Activated naive CD8-positive, alpha-beta T cell treated with anti-CD3 and anti-CD28 coated beads for 36 hours (primary cell): ENCODE measurements at regions not wholly inside any gene's neighbourhood (a gene's known extent, or its start where the extent isn't known, plus 50 kb on each side); places are given as distances from the start of the nearest gene placed in this dataset.
"Not testable (repeated sequence)": the region's sequence is repeated elsewhere in the genome, so short reads cannot be mapped to it uniquely, and the experiment has no call there.

Source experiments
- DNase-seq: peaks from one replicate; pipeline ENCODE4 v3.0.0; 2021
- H3K27ac Mint-ChIP-seq: one replicate; pipeline ENCODE4 v1.8.0; 2022; ENCODE audit warnings: mild to moderate bottlenecking, moderate library complexity, mixed read lengths
- H3K27me3 Mint-ChIP-seq: one replicate; pipeline ENCODE4 v1.8.0; 2022; ENCODE audit warnings: mild to moderate bottlenecking, mixed read lengths
- H3K36me3 Mint-ChIP-seq: one replicate; pipeline ENCODE4 v1.8.0; 2021; ENCODE audit warnings: mild to moderate bottlenecking, mixed read lengths
- H3K4me1 Mint-ChIP-seq: one replicate; pipeline ENCODE4 v1.8.0; 2021; ENCODE audit warnings: mixed read lengths
- H3K4me3 Mint-ChIP-seq: one replicate; pipeline ENCODE4 v1.8.0; 2022; ENCODE audit warnings: mild to moderate bottlenecking, moderate library complexity, mixed read lengths
- H3K9me3 Mint-ChIP-seq: one replicate; pipeline ENCODE4 v1.8.0; 2022; ENCODE audit warnings: mixed read lengths

DNA sequence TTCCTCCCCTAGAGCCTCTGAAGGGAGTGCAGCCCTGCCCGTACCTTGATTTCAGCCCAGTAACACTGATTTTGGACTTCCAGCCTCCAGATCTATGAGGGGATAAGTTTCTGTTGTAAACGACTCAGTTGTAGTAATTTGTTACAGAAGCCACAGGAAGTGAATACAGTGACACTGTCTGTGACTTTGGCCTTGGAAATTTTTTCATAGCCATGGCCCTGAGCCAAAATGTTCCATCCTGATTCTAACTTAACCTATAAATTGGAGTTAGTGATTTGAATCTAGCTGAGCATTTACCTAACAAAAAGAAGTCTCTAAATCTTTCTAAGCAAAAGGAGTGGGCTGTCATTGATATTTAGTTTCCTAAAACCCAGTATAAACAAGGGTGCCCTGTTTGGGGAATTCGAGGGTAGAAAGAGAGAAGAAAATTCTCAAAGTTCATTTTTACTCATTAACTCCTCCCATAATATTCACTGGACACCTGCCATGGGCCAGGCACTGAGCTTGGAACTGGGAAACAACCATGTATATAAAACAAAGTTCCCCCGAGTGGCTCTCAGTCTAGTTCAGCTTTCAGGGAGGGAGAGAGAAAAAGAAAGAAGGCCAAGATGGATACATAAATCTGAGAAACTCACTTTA, 162.3 kb downstream of the SKIDA1 start:
- no peaks in the 10 kb centered on the region for H3K27me3 Mint-ChIP-seq
- no peaks in the 10 kb centered on the region for H3K9me3 Mint-ChIP-seq
- peaks cover 2% of the 10 kb centered on the region for H3K4me1 Mint-ChIP-seq
- no peak for DNase-seq
- H3K36me3 Mint-ChIP-seq: no peaks in the 10 kb centered on the region
- H3K4me3 Mint-ChIP-seq: no peak overlapping the region
- no peak overlapping the region for H3K27ac Mint-ChIP-seq

DNA sequence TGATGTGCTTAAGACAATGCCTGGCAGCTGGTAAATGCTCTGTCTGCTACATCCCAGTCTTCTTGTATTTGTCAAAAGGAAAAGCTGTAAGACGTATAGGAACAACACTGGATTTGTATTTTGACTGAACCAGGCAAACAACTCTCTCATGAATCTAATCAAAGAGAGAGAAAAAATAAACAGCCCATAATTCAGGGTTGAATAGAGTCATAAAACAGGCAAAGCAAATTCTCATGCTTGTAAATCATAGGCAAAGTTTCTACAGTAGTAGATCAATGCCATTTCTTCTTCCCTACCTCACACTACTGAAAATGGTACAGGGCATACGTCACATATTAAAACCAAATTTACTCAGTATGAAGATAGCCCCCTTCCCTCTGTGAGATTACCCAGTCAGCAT, 166.3 kb downstream of the SKIDA1 start:
- no peak overlapping the region for H3K27ac Mint-ChIP-seq

DNA sequence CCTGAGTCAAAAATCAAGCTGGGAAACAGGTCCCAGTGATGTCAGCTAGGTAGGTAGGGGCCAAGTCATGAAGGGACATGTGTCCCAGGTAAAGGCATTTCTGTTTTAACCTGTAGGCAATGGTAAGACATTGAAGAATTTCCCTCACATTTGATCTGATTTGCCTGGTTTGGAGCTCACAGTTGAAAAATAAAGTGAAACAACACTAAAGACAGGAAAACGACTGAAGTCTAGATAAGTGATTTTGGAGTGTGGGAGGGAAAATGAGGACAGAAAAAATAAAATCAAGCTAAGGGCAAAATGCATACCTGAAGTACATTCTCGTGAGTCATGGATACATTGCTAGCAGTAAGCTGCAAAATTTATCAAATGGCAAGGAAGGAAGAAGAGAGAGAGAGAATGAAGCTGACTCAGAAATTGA, 169.9 kb downstream of the SKIDA1 start:
- no peaks in the 10 kb centered on the region for H3K27me3 Mint-ChIP-seq
- no peak overlapping the region for H3K27ac Mint-ChIP-seq
- no peaks in the 10 kb centered on the region for H3K4me1 Mint-ChIP-seq
- DNase-seq: no peak
- no peaks in the 10 kb centered on the region for H3K9me3 Mint-ChIP-seq
- H3K36me3 Mint-ChIP-seq: no peaks in the 10 kb centered on the region
- no peak overlapping the region for H3K4me3 Mint-ChIP-seq

More for the DNA sequence above, 166.3 kb downstream of the SKIDA1 start:
- Mint-ChIP-seq H3K36me3 (no peaks in the 10 kb centered on the region), H3K4me3 (no peak overlapping the region), H3K27me3 (no peaks in the 10 kb centered on the region), H3K4me1 (peaks cover 2% of the 10 kb centered on the region), H3K9me3 (no peaks in the 10 kb centered on the region)
- no peak for DNase-seq

DNA sequence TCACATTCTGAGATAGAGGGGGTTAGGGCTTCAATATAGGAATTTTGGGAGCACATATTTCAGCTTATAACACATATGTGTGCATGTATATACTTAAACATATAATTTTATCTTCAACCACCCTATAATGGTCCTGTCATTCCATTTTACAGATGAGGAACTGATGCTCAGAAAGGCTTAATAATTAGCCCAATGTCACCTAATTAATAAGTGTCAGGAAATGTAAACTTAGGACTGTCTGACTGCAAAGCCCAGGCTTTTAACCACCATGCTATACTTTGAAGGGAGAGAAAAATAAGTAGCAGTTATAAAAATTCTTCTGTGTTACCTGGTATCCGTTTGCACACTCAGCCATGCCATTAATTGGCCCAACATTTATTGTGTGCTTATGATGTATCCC, 172.6 kb downstream of the SKIDA1 start:
- DNase-seq: no peak
- H3K36me3 Mint-ChIP-seq: no peaks in the 10 kb centered on the region
- no peaks in the 10 kb centered on the region for H3K27me3 Mint-ChIP-seq
- no peak overlapping the region for H3K4me3 Mint-ChIP-seq
- no peaks in the 10 kb centered on the region for H3K4me1 Mint-ChIP-seq
- no peak overlapping the region for H3K27ac Mint-ChIP-seq
- H3K9me3 Mint-ChIP-seq: no peaks in the 10 kb centered on the region

DNA sequence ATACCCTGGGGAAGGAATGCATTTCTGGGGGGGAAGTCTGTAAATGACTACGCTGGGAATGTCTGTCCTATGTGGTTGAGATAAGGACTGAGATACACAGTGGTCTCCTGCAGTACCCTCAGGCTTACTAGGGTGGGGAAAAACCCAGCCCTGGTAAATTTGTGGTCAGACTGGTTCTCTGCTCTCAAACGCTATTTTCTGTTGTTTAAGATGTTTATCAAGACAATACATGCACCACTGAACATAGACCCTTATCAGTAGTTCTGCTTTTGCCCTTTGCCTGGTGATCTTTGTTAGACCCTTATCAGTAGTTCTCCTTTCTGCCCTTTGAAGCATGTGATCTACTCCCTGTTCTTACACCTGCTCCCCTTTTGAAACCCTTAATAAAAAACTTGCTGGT, 173.9 kb downstream of the SKIDA1 start:
- not testable (repeated sequence) for H3K27ac Mint-ChIP-seq, H3K36me3 Mint-ChIP-seq, DNase-seq, H3K9me3 Mint-ChIP-seq, H3K4me3 Mint-ChIP-seq, H3K4me1 Mint-ChIP-seq, H3K27me3 Mint-ChIP-seq

DNA sequence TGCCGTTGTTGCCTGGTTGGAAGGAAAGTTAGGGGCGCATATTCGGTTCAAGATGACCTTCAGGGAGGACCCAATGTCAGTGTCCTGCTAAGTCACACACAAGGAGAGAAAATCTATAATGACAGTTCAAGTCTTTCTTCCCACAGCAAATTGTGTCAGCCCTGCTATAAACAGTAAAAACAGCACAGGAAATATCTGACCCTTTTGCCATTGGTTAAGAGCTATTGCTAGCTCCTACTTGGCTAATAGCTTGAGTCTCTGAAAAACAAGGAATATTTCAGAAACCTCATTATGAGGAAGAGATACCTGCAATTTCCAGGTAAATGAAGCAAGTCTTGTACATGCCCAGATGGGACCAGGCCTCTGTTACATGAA, 175.6 kb downstream of the SKIDA1 start:
- no peak overlapping the region for H3K27ac Mint-ChIP-seq
- H3K4me3 Mint-ChIP-seq: no peak overlapping the region
- DNase-seq: no peak
- H3K27me3 Mint-ChIP-seq: peaks cover 4% of the 10 kb centered on the region
- no peaks in the 10 kb centered on the region for H3K4me1 Mint-ChIP-seq
- H3K9me3 Mint-ChIP-seq: no peaks in the 10 kb centered on the region
- H3K36me3 Mint-ChIP-seq: no peaks in the 10 kb centered on the region

DNA sequence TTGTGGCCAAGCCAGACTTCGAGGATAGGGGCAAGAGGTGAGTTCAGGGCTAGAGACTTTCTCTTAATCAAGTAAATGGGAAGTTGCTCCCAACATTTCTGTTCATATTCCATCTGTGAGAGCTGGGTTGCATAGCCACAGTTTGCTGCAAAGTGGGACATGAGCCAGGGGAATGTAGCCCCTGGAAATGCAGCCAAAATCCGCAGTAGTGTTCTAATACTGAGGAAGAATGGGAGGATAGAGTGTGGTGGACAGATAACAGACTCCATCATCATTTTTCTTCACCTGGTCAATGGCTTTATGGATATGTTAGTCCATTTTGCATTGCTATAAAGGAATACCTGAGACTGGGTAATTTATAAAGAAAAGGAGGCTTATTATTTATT, 177.7 kb downstream of the SKIDA1 start:
- H3K9me3 Mint-ChIP-seq: no peaks in the 10 kb centered on the region
- peaks cover 7% of the 10 kb centered on the region for H3K27me3 Mint-ChIP-seq
- no peak overlapping the region for H3K4me3 Mint-ChIP-seq
- no peak for DNase-seq
- H3K27ac Mint-ChIP-seq: no peak overlapping the region
- no peaks in the 10 kb centered on the region for H3K36me3 Mint-ChIP-seq
- H3K4me1 Mint-ChIP-seq: no peaks in the 10 kb centered on the region

DNA sequence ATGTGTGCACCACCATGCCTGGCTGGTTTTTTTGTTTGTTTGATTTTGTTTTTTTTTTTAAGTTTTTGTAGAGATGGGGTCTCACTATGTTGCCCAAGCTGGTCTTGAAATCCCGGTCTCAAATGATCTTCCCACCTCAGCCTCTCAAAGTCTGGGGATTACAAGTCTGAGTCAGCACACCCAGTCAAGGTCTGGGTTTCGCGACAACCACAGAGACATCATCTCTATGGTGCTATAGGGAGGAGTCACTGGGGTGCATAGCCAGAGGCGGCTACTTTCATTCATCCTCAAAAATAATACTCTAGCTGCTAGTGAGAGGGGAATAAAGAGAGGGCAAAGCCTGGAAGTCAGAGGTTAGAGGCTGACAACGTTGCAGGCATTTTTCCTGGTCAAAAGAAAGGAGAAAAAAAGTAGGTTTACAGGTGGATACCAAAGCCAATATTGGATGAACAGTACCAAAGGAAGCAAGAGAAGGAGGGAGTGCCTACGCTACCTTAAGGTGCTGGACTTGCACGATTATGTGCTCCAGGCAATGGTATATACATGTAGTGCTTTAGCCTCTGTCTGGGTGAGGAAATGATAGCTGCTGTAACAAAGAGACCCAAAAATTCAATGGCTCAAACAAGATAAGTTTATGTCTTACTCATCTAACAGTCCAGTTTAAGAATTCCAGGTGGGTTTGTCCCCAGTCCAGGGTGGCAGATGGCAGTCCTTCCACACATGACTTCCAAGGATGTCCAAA, 178.3 kb downstream of the SKIDA1 start:
- no peak for DNase-seq
- no peaks in the 10 kb centered on the region for H3K9me3 Mint-ChIP-seq
- peaks cover 7% of the 10 kb centered on the region for H3K27me3 Mint-ChIP-seq

DNA sequence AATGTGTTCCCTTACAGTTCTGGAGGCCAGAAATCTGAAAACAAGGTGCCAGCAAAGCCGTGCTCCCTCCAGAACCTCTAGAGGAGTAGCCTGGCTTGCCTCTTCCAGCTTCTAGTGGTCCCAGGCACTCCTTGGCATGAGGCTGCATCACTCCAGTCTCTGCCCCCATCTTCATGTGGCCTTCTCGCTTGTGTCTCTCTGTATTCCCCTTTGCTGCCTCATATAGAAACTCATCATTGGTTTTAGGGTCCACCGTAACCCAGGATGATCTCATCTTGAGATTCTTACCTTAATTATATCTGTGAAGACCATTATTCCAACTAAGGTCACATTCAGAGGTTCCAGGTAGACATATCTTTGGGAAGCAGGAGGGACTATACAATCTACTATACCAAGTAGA, 182.4 kb downstream of the SKIDA1 start:
- H3K27ac Mint-ChIP-seq: no peak overlapping the region
- no peaks in the 10 kb centered on the region for H3K36me3 Mint-ChIP-seq
- peaks cover 7% of the 10 kb centered on the region for H3K27me3 Mint-ChIP-seq
- no peaks in the 10 kb centered on the region for H3K4me1 Mint-ChIP-seq
- no peaks in the 10 kb centered on the region for H3K9me3 Mint-ChIP-seq
- no peak for DNase-seq
- no peak overlapping the region for H3K4me3 Mint-ChIP-seq

More for the DNA sequence above, 178.3 kb downstream of the SKIDA1 start:
- H3K36me3 Mint-ChIP-seq: no peaks in the 10 kb centered on the region
- no peak overlapping the region for H3K4me3 Mint-ChIP-seq
- H3K27ac Mint-ChIP-seq: no peak overlapping the region
- no peaks in the 10 kb centered on the region for H3K4me1 Mint-ChIP-seq

DNA sequence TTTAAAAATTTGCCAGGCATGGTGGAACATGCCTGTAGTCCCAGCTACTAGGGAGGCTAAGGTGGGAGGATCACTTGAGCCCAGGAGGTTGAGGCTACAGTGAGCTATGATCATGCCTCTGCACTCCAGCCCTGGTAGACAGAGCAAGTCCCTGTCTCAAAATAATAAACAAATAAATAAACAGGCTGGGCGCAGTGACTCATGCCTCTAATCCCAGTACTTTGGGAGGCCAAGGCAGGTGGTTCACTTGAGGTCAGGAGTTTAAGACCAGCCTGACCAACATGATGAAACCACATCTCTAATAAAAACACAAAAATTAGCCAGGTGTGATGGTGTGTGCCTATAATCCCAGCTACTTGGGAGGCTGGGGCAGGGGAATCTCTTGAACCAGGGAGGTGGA, 183.0 kb downstream of the SKIDA1 start:
- H3K27ac Mint-ChIP-seq, DNase-seq, H3K27me3 Mint-ChIP-seq, H3K4me3 Mint-ChIP-seq, H3K9me3 Mint-ChIP-seq, H3K4me1 Mint-ChIP-seq, H3K36me3 Mint-ChIP-seq: not testable (repeated sequence)

DNA sequence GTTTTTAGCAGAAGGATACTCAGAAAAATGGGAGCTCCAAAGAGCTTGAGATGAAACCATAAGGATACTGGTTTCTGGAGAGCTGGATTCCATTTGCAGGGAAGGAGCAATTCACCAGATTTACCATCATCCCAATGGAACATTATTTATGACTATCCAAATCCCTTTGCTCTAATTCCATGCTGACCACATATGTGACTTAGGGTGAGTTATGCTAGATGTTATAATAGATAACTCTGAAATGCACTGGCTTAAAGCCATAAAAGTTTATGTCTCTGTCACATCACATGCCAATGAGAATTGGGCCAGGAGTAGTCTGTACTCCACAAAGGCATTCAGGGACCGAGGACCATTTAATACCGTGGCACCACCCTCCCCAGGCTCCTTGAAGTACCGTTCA, 185.2 kb downstream of the SKIDA1 start:
- Mint-ChIP-seq H3K4me3 (no peak overlapping the region), H3K27ac (no peak overlapping the region), H3K4me1 (no peaks in the 10 kb centered on the region), H3K36me3 (no peaks in the 10 kb centered on the region), H3K27me3 (peaks cover 3% of the 10 kb centered on the region), H3K9me3 (no peaks in the 10 kb centered on the region)
- DNase-seq: no peak

DNA sequence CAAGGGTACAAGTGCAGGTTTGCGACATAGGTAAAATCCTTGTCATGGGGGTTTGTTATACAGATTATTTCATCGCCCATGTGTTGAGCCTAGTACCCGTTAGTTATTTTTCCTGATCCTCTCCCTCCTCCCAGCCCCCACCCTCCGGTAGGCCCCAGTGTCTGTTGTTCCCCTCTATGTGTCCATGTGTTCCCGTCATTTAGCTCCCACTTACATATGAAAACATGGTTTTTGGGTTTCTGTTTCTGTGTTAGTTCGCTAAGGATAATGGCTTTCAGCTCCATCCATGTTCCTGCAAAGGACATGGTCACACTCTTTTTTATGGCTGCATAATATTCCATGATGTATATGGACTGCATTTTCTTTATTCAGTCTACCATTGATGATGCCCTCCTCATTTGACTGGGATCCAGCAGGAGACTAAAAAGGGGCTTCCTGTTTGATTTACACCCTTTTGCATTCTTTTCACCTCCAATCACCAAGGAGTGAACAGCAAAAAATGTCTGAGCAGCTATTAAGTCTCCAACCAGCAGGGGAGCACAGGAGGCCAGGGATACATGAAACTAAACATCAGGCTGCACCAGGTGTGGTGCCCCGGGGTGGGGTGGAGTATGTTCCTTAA, 188.2 kb downstream of the SKIDA1 start:
- Mint-ChIP-seq H3K27ac (no peak overlapping the region), H3K4me3 (no peak overlapping the region), H3K4me1 (no peaks in the 10 kb centered on the region), H3K27me3 (no peaks in the 10 kb centered on the region), H3K36me3 (no peaks in the 10 kb centered on the region), H3K9me3 (no peaks in the 10 kb centered on the region)
- DNase-seq: no peak

DNA sequence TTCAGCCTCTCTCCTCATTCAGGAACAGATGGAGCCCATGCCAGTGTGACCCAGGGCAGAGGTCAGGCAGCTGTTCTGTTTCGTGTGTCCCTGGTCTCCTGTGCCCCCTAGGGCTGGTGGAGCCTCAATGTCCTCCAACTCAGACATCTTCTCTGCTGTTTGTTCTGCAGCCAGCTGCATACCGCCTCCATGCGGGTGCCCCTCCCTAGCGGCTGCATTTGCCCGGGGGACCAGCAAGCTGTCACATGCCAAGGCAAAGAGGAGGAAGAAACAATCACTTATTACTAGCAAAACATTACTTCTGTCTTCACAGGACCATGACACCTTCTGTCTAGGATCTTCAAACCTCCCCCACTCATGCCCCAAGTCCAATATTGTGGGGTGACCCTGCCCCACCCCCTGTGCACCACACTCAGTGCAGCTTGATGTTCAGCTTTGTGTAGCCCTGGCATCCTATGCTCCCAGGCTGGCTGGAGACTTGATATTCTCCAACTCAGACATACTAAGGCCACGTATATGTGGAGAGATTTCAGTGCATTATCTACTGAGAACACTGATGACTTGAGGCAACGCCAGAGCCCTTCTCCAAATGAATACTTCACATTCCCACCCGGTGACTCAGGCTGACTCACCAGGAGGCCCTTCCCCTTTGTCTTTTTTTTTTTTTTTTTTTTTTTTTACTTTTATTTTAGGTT, 188.9 kb downstream of the SKIDA1 start:
- H3K4me1 Mint-ChIP-seq: no peaks in the 10 kb centered on the region
- H3K27ac Mint-ChIP-seq: no peak overlapping the region
- no peak overlapping the region for H3K4me3 Mint-ChIP-seq
- H3K27me3 Mint-ChIP-seq: no peaks in the 10 kb centered on the region
- no peak for DNase-seq
- H3K36me3 Mint-ChIP-seq: no peaks in the 10 kb centered on the region
- H3K9me3 Mint-ChIP-seq: no peaks in the 10 kb centered on the region

DNA sequence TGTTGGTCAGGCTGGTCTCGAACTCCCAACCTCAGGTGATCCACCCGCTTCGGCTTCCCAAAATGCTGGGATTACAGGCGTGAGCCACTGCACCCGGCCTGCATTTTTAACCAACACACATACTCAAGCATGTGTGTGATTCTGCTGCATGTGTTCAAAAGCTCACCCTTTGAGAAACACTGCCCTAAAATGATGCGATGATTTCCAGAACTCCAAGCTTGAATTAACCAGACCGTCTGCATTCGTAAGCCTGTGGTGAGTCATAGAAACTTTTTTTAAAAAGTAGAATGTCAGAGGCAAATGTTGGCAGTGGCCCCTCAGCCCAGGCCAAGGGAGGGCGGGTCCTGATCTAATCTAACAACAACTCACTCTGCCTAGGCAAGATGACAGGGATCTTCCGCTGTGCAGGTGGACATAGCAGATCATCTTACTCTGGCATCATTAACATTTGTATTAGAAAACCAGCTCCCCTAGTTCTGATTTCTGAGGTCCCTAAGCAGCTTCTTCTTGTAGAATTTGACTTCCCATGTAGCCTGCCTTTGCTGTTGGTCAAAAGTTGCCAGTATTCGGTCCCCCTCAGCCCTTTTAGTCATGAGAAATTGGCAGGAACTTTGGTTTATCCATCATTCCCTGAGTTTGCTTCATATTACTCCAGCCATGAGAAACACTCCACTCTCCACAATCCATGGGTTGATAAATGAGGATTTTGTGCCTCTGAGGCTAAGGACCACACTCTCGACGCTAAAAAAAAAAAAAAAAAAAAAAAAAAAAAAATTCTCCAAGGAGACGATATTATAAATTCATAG, 190.4 kb downstream of the SKIDA1 start:
- H3K4me1 Mint-ChIP-seq: no peaks in the 10 kb centered on the region
- no peak overlapping the region for H3K4me3 Mint-ChIP-seq
- no peaks in the 10 kb centered on the region for H3K27me3 Mint-ChIP-seq
- no peaks in the 10 kb centered on the region for H3K9me3 Mint-ChIP-seq
- no peak for DNase-seq
- H3K36me3 Mint-ChIP-seq: no peaks in the 10 kb centered on the region
- H3K27ac Mint-ChIP-seq: no peak overlapping the region

DNA sequence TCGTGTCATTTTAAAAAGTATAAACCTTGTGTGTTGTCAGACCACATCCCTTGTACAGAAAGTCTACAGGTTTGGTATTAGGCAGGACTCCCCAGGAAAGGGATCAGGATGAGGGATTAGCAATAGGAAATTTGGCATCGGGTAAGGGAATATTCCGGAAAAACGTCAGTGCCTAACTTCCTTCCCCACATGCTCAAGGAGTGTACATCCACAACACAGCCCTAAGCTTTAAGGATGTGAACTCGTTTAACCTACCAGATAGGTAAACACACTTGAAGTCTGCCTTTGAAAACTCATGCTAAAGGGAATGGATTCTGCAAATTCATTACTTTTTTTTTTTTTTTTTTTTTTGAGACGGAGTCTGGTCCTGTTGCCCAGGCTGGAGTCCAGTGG, 194.9 kb downstream of the SKIDA1 start:
- DNase-seq: no peak
- Mint-ChIP-seq H3K27ac (no peak overlapping the region), H3K9me3 (no peaks in the 10 kb centered on the region), H3K4me1 (no peaks in the 10 kb centered on the region), H3K4me3 (no peak overlapping the region), H3K36me3 (no peaks in the 10 kb centered on the region), H3K27me3 (no peaks in the 10 kb centered on the region)
